ENCODE measurements at regions not wholly inside any gene's neighbourhood (a gene's known extent, or its start where the extent isn't known, plus 50 kb on each side); places are given as distances from the start of the nearest gene placed in this dataset.

GRCh38 chr17:11047228-11047627, 193.8 kb upstream of the SHISA6 start:
- ChIA-PET CTCF (no interaction called here), POLR2A (no interaction called here)
- Mint-ChIP-seq H3K9me3 (no peaks in the 10 kb centered on the region), H3K4me3 (no peak overlapping the region), H3K27ac (no peak overlapping the region), H3K36me3 (ENCODE audit: low read depth) (no peaks in the 10 kb centered on the region), H3K4me1 (no peaks in the 10 kb centered on the region), H3K27me3 (no peaks in the 10 kb centered on the region)
- DNase-seq, result no peak

GRCh38 chr17:11039342-11039741, 201.5 kb upstream of the PIRT start:
- Mint-ChIP-seq H3K36me3 (ENCODE audit: low read depth) (no peaks in the 10 kb centered on the region), H3K4me1 (no peaks in the 10 kb centered on the region), H3K9me3 (no peaks in the 10 kb centered on the region), H3K27me3 (no peaks in the 10 kb centered on the region), H3K27ac (no peak overlapping the region), H3K4me3 (no peak overlapping the region)
- ChIA-PET POLR2A (no interaction called here), CTCF (no interaction called here)
- DNase-seq, result no peak

GRCh38 chr17:11035681-11036080, 197.8 kb upstream of the PIRT start:
- Mint-ChIP-seq H3K27ac (no peak overlapping the region), H3K4me1 (no peaks in the 10 kb centered on the region), H3K27me3 (no peaks in the 10 kb centered on the region), H3K9me3 (peaks cover 4% of the 10 kb centered on the region), H3K4me3 (no peak overlapping the region), H3K36me3 (ENCODE audit: low read depth) (no peaks in the 10 kb centered on the region)
- ChIA-PET POLR2A (no interaction called here), CTCF (no interaction called here)
- DNase-seq, result no peak

GRCh38 chr17:11031787-11032186, 193.9 kb upstream of the PIRT start:
- DNase-seq, result no peak
- no peaks in the 10 kb centered on the region for H3K4me1 Mint-ChIP-seq
- POLR2A ChIA-PET, result no interaction called here
- peaks cover 4% of the 10 kb centered on the region for H3K9me3 Mint-ChIP-seq
- H3K36me3 Mint-ChIP-seq (ENCODE audit: low read depth), result no peaks in the 10 kb centered on the region
- no peaks in the 10 kb centered on the region for H3K27me3 Mint-ChIP-seq
- H3K27ac Mint-ChIP-seq, result no peak overlapping the region
- CTCF ChIA-PET, result no interaction called here
- H3K4me3 Mint-ChIP-seq, result no peak overlapping the region

GRCh38 chr17:11029791-11030190, 191.9 kb upstream of the PIRT start:
- Mint-ChIP-seq H3K4me1 (no peaks in the 10 kb centered on the region), H3K36me3 (ENCODE audit: low read depth) (no peaks in the 10 kb centered on the region), H3K9me3 (peaks cover 4% of the 10 kb centered on the region), H3K4me3 (no peak overlapping the region), H3K27ac (no peak overlapping the region), H3K27me3 (no peaks in the 10 kb centered on the region)
- CTCF ChIA-PET, result no interaction called here
- DNase-seq, result no peak
- POLR2A ChIA-PET, result no interaction called here

- no peaks in the 10 kb centered on the region for H3K36me3 Mint-ChIP-seq (ENCODE audit: low read depth)
- H3K27ac Mint-ChIP-seq, result no peak overlapping the region
- no peaks in the 10 kb centered on the region for H3K27me3 Mint-ChIP-seq
- ChIA-PET POLR2A (no interaction called here), CTCF (no interaction called here)
- peaks cover 4% of the 10 kb centered on the region for H3K9me3 Mint-ChIP-seq
- H3K4me3 Mint-ChIP-seq, result no peak overlapping the region
- DNase-seq, result no peak
- no peaks in the 10 kb centered on the region for H3K4me1 Mint-ChIP-seq
Observed at GRCh38 chr17:11028349-11028748, 190.5 kb upstream of the PIRT start.

- no peak overlapping the region for H3K4me3 Mint-ChIP-seq
- no peaks in the 10 kb centered on the region for H3K27me3 Mint-ChIP-seq
- no peak overlapping the region for H3K27ac Mint-ChIP-seq
- no peaks in the 10 kb centered on the region for H3K4me1 Mint-ChIP-seq
- ChIA-PET POLR2A (no interaction called here), CTCF (no interaction called here)
- no peaks in the 10 kb centered on the region for H3K36me3 Mint-ChIP-seq (ENCODE audit: low read depth)
- no peaks in the 10 kb centered on the region for H3K9me3 Mint-ChIP-seq
- no peak for DNase-seq
Observed at GRCh38 chr17:11026903-11027302, 189.0 kb upstream of the PIRT start.

GRCh38 chr17:11023639-11024479, 186.0 kb upstream of the PIRT start:
- H3K9me3 Mint-ChIP-seq, result no peaks in the 10 kb centered on the region
- H3K36me3 Mint-ChIP-seq (ENCODE audit: low read depth), result no peaks in the 10 kb centered on the region
- CTCF ChIA-PET, result no interaction called here
- POLR2A ChIA-PET, result no interaction called here
- H3K4me1 Mint-ChIP-seq, result no peaks in the 10 kb centered on the region
- no peak overlapping the region for H3K27ac Mint-ChIP-seq
- no peak overlapping the region for H3K4me3 Mint-ChIP-seq
- H3K27me3 Mint-ChIP-seq, result no peaks in the 10 kb centered on the region
- DNase-seq, result no peak

- H3K4me1 Mint-ChIP-seq, result no peaks in the 10 kb centered on the region
- POLR2A ChIA-PET, result no interaction called here
- H3K27me3 Mint-ChIP-seq, result no peaks in the 10 kb centered on the region
- no peaks in the 10 kb centered on the region for H3K9me3 Mint-ChIP-seq
- H3K4me3 Mint-ChIP-seq, result no peak overlapping the region
- CTCF ChIA-PET, result no interaction called here
- no peaks in the 10 kb centered on the region for H3K36me3 Mint-ChIP-seq (ENCODE audit: low read depth)
- no peak for DNase-seq
- no peak overlapping the region for H3K27ac Mint-ChIP-seq
Observed at GRCh38 chr17:11006530-11006929, 168.6 kb upstream of the PIRT start.

- Mint-ChIP-seq H3K27me3 (no peaks in the 10 kb centered on the region), H3K4me3 (no peak overlapping the region), H3K36me3 (ENCODE audit: low read depth) (no peaks in the 10 kb centered on the region), H3K27ac (no peak overlapping the region), H3K4me1 (no peaks in the 10 kb centered on the region), H3K9me3 (no peaks in the 10 kb centered on the region)
- no peak for DNase-seq
- ChIA-PET CTCF (no interaction called here), POLR2A (no interaction called here)
Observed at GRCh38 chr17:11005940-11006339, 168.1 kb upstream of the PIRT start.

- no peak for DNase-seq
- H3K4me1 Mint-ChIP-seq, result no peaks in the 10 kb centered on the region
Observed at GRCh38 chr17:11002417-11002816, 164.5 kb upstream of the PIRT start.

GRCh38 chr17:11001651-11002050, 163.8 kb upstream of the PIRT start:
- Mint-ChIP-seq H3K4me3 (no peak overlapping the region), H3K9me3 (no peaks in the 10 kb centered on the region), H3K27me3 (no peaks in the 10 kb centered on the region), H3K4me1 (no peaks in the 10 kb centered on the region), H3K36me3 (ENCODE audit: low read depth) (no peaks in the 10 kb centered on the region), H3K27ac (no peak overlapping the region)
- ChIA-PET CTCF (no interaction called here), POLR2A (no interaction called here)
- no peak for DNase-seq

More at GRCh38 chr17:11002417-11002816, 164.5 kb upstream of the PIRT start:
- H3K4me3 Mint-ChIP-seq, result no peak overlapping the region
- no peaks in the 10 kb centered on the region for H3K27me3 Mint-ChIP-seq
- POLR2A ChIA-PET, result no interaction called here
- CTCF ChIA-PET, result no interaction called here
- H3K9me3 Mint-ChIP-seq, result no peaks in the 10 kb centered on the region
- H3K27ac Mint-ChIP-seq, result no peak overlapping the region
- no peaks in the 10 kb centered on the region for H3K36me3 Mint-ChIP-seq (ENCODE audit: low read depth)

- ChIA-PET CTCF (no interaction called here), POLR2A (interaction anchor here (0.7 kb wide), 1 partner anchor 34 kb away, joined by 3 read pairs; no protein-coding TSS in a partner anchor)
- H3K36me3 Mint-ChIP-seq (ENCODE audit: low read depth), result no peaks in the 10 kb centered on the region
- H3K4me1 Mint-ChIP-seq, result no peaks in the 10 kb centered on the region
- H3K27me3 Mint-ChIP-seq, result no peaks in the 10 kb centered on the region
- no peak overlapping the region for H3K27ac Mint-ChIP-seq
- H3K9me3 Mint-ChIP-seq, result no peaks in the 10 kb centered on the region
- H3K4me3 Mint-ChIP-seq, result no peak overlapping the region
- DNase-seq, result no peak
Observed at GRCh38 chr17:10999484-10999883, 161.6 kb upstream of the PIRT start.

- no peak overlapping the region for H3K27ac Mint-ChIP-seq
- H3K27me3 Mint-ChIP-seq, result no peaks in the 10 kb centered on the region
- no peaks in the 10 kb centered on the region for H3K9me3 Mint-ChIP-seq
- no peak overlapping the region for H3K4me3 Mint-ChIP-seq
- POLR2A ChIA-PET, result no interaction called here
- CTCF ChIA-PET, result no interaction called here
- no peaks in the 10 kb centered on the region for H3K36me3 Mint-ChIP-seq (ENCODE audit: low read depth)
- DNase-seq, result no peak
- no peaks in the 10 kb centered on the region for H3K4me1 Mint-ChIP-seq
Observed at GRCh38 chr17:10993126-10993525, 155.2 kb upstream of the PIRT start.
